ENCODE measurements at regions not wholly inside any gene's neighbourhood (a gene's known extent, or its start where the extent isn't known, plus 50 kb on each side); places are given as distances from the start of the nearest gene placed in this dataset.
A peak's percentile ranks its signal among the peaks of the same experiment; 100 is the strongest.

DNA sequence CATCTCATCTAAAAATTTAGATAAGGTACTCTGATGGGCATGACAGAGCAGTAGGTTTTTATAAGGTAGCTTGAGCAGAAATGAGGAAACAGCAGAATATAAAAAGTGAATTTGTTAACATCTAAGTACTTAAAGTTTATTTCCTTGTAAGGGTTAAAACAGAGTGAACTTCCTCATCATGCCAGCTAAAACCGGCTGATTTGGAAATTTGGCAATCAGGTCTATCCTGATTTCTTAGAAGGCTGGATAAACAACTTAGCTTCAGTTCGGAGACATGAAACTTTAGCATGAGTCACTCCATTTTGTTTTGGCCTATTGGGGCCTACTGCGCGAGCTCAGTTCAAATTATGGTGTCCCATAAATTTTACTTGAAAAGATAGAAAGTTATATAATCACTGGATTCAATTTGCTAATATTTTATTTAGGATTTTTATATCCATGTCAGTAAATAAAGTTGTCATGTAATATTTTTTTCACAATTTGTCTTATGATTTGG is 241.6 kb upstream of the RORB start:
- no peak for DNase-seq
- no peaks in the 10 kb centered on the region for H3K4me1 ChIP-seq (ENCODE audit: insufficient read depth, low read length)
- H3K27ac ChIP-seq (ENCODE audit: low read depth, low read length) = no peak overlapping the region
- H3K9me3 ChIP-seq (ENCODE audit: low read length) = no peaks in the 10 kb centered on the region
- H3K4me3 Mint-ChIP-seq = no peak overlapping the region
- H3K4me1 Mint-ChIP-seq = no peaks in the 10 kb centered on the region
- ChIA-PET POLR2A (no interaction called here), CTCF (no interaction called here)
- H3K27me3 Mint-ChIP-seq = peaks cover 0 to 2% of the 10 kb centered on the region in 2 donors
- no peaks in the 10 kb centered on the region for H3K36me3 Mint-ChIP-seq
- H3K36me3 ChIP-seq (ENCODE audit: insufficient read depth, low read length) = no peaks in the 10 kb centered on the region
- H3K9me3 Mint-ChIP-seq = no peaks in the 10 kb centered on the region
- no peak overlapping the region for H3K27ac Mint-ChIP-seq
- H3K27me3 ChIP-seq (ENCODE audit: insufficient read depth, low read length, poor library complexity, severe bottlenecking) = no peaks in the 10 kb centered on the region
- no peak overlapping the region for H3K4me3 ChIP-seq (ENCODE audit: low read length)

DNA sequence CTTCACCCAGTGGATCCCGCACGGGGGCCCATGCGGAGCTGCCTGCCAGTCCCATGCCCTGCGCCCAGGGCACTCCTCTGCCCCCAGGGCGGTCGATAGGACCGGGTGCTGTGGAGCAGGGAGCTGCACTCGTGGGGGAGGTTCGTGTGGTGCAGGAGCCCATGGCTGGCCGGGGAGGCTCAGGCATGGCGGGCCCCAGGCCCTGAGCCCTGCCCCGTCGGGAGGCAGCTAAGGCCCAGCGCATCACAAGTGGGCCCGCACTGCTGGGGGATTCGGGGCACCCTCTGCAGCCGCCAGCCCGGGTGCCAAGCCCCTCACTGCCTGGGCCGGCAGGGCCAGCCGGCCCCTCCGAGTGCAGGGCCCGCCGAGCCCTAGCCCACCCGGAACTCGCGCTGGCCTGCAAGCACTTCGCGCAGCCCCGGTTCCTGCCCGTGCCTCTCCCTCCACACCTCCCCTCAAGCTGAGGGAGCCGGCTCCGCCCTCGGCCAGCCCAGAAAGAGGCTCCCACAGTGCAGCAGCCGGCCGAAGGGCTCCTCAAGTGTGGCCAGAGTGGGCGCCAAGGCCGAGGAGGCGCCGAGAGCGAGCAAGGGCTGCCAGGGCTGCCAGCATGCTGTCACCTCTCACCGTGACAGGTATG is 221.1 kb upstream of the RORB start:
- POLR2A ChIA-PET = no interaction called here
- CTCF ChIA-PET = no interaction called here
- H3K27ac Mint-ChIP-seq = no peak overlapping the region

DNA sequence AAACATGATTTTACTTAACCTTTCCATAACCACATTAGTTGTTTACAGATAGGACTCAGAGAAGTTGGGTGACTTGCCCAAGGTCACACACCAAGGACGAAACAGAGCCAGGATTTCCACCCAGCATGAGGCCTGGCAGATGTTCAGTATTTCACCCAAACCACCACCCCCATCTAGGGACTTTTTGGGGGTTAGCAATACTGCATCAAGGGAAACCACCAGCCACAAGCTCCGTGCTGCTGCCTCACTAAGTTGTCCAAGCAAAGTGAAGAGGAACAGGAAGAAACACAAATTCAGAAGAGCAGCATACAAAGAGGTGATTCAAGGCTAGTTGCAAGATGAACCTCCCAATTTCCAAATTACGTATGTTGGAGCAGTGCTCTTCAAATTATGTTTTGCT is 219.6 kb upstream of the RORB start:
- Histone ChIP-seq H3K27me3 (ENCODE audit: insufficient read depth, low read length, poor library complexity, severe bottlenecking) (no peaks in the 10 kb centered on the region), H3K4me1 (ENCODE audit: insufficient read depth, low read length) (no peaks in the 10 kb centered on the region), H3K27ac (ENCODE audit: low read depth, low read length) (no peak overlapping the region), H3K36me3 (ENCODE audit: insufficient read depth, low read length) (no peaks in the 10 kb centered on the region), H3K9me3 (ENCODE audit: low read length) (no peaks in the 10 kb centered on the region), H3K4me3 (ENCODE audit: low read length) (no peak overlapping the region)
- POLR2A ChIA-PET = no interaction called here
- Mint-ChIP-seq H3K27me3 (no peaks in the 10 kb centered on the region), H3K4me1 (peaks cover 8 to 14% (median 10%) of the 10 kb centered on the region in 3 donors), H3K36me3 (no peaks in the 10 kb centered on the region), H3K9me3 (peaks cover 0 to 2% (median 0%) of the 10 kb centered on the region in 5 donors), H3K4me3 (peak overlapping the region in 2 of 7 donors; percentile 16 to 46), H3K27ac (peak overlapping the region in 4 of 8 donors; percentile 15 to 81 (median 78))
- peak in 4 of 5 donors; percentile 1 to 49 (median 28) for DNase-seq
- CTCF ChIA-PET = no interaction called here

More for the DNA sequence above, 221.1 kb upstream of the RORB start:
- H3K27me3 Mint-ChIP-seq = no peaks in the 10 kb centered on the region
- no peak overlapping the region for H3K27ac ChIP-seq (ENCODE audit: low read depth, low read length)
- peaks cover 0 to 2% (median 0%) of the 10 kb centered on the region in 5 donors for H3K9me3 Mint-ChIP-seq
- H3K4me3 Mint-ChIP-seq = no peak overlapping the region
- peak in 1 of 5 donors; percentile 40 for DNase-seq
- no peaks in the 10 kb centered on the region for H3K36me3 Mint-ChIP-seq
- no peaks in the 10 kb centered on the region for H3K4me1 ChIP-seq (ENCODE audit: insufficient read depth, low read length)
- peaks cover 8 to 14% (median 10%) of the 10 kb centered on the region in 3 donors for H3K4me1 Mint-ChIP-seq
- H3K27me3 ChIP-seq (ENCODE audit: insufficient read depth, low read length, poor library complexity, severe bottlenecking) = no peaks in the 10 kb centered on the region
- no peaks in the 10 kb centered on the region for H3K36me3 ChIP-seq (ENCODE audit: insufficient read depth, low read length)
- no peak overlapping the region for H3K4me3 ChIP-seq (ENCODE audit: low read length)
- no peaks in the 10 kb centered on the region for H3K9me3 ChIP-seq (ENCODE audit: low read length)

DNA sequence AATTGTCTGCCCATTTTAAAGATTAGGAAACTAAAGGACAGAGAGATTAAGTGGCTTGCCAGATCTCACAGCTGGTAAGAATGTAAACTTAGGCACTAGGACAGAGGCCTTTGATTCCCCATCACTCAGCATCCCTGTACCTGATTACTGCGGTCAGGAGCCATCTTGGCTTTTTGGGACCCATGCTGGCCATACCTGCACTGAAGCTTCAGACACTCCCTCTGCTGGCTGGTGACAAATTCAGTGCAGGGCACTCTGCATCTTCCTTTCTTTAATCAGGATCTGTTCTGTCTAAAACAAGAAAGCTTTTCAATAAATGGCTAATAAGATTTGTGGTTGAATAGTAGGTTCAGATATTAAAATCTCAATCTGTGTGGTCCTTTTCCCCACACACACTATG is 215.5 kb upstream of the RORB start:
- H3K4me3 ChIP-seq (ENCODE audit: low read length) = no peak overlapping the region
- no peaks in the 10 kb centered on the region for H3K36me3 Mint-ChIP-seq
- H3K27ac Mint-ChIP-seq = no peak overlapping the region

DNA sequence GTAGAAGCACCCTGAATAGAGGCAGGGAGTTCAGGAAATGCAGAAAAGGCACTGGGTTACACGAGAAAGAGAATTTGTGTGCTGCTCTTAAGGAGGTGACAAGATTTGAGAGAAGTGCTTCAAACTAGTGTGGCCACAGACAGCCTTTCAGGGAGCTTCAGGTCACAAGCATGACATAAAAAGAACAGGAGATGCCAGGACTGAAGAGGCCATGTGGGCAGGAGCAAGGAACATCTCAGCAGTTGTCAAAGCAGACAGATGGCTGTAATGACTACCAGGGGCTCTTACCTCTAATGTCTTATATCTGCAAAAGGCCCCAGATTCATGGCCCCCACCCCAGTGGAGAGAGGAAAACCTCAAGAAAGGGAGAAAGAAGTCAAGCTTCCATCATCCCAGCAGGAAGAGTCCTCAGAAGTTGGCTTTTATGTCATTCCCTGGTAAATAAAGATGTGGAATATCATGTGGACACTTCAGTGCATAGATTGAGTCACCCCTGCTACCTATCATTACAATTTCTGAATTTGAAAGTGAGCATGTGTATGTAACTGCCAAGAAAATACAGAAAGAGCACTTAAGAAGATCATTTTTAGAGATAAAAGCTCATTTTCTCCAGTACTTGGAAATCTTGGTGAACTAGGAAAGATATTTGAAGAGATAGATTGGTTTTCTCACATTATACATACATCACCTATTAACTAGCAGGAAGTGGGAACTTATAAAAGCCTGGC is 214.4 kb upstream of the RORB start:
- Mint-ChIP-seq H3K4me1 (peaks cover 0 to 3% (median under 1%) of the 10 kb centered on the region in 3 donors), H3K4me3 (no peak overlapping the region), H3K27ac (peak overlapping the region in 2 of 8 donors; percentile 17 to 60), H3K36me3 (no peaks in the 10 kb centered on the region), H3K9me3 (no peaks in the 10 kb centered on the region), H3K27me3 (no peaks in the 10 kb centered on the region)
- no peak overlapping the region for H3K27ac ChIP-seq (ENCODE audit: low read depth, low read length)
- no peaks in the 10 kb centered on the region for H3K27me3 ChIP-seq (ENCODE audit: insufficient read depth, low read length, poor library complexity, severe bottlenecking)
- no peaks in the 10 kb centered on the region for H3K36me3 ChIP-seq (ENCODE audit: insufficient read depth, low read length)
- no peak for DNase-seq
- H3K4me1 ChIP-seq (ENCODE audit: insufficient read depth, low read length) = no peaks in the 10 kb centered on the region
- no peak overlapping the region for H3K4me3 ChIP-seq (ENCODE audit: low read length)
- H3K9me3 ChIP-seq (ENCODE audit: low read length) = no peaks in the 10 kb centered on the region
- CTCF ChIA-PET = no interaction called here
- POLR2A ChIA-PET = no interaction called here

More for the DNA sequence above, 215.5 kb upstream of the RORB start:
- H3K9me3 ChIP-seq (ENCODE audit: low read length) = no peaks in the 10 kb centered on the region
- H3K27me3 Mint-ChIP-seq = no peaks in the 10 kb centered on the region
- no peak overlapping the region for H3K4me3 Mint-ChIP-seq
- H3K36me3 ChIP-seq (ENCODE audit: insufficient read depth, low read length) = no peaks in the 10 kb centered on the region
- H3K9me3 Mint-ChIP-seq = no peaks in the 10 kb centered on the region
- peaks cover 8 to 13% (median 10%) of the 10 kb centered on the region in 3 donors for H3K4me1 Mint-ChIP-seq
- H3K27me3 ChIP-seq (ENCODE audit: insufficient read depth, low read length, poor library complexity, severe bottlenecking) = no peaks in the 10 kb centered on the region
- POLR2A ChIA-PET = no interaction called here
- CTCF ChIA-PET = no interaction called here
- H3K4me1 ChIP-seq (ENCODE audit: insufficient read depth, low read length) = no peaks in the 10 kb centered on the region
- DNase-seq = no peak
- no peak overlapping the region for H3K27ac ChIP-seq (ENCODE audit: low read depth, low read length)

DNA sequence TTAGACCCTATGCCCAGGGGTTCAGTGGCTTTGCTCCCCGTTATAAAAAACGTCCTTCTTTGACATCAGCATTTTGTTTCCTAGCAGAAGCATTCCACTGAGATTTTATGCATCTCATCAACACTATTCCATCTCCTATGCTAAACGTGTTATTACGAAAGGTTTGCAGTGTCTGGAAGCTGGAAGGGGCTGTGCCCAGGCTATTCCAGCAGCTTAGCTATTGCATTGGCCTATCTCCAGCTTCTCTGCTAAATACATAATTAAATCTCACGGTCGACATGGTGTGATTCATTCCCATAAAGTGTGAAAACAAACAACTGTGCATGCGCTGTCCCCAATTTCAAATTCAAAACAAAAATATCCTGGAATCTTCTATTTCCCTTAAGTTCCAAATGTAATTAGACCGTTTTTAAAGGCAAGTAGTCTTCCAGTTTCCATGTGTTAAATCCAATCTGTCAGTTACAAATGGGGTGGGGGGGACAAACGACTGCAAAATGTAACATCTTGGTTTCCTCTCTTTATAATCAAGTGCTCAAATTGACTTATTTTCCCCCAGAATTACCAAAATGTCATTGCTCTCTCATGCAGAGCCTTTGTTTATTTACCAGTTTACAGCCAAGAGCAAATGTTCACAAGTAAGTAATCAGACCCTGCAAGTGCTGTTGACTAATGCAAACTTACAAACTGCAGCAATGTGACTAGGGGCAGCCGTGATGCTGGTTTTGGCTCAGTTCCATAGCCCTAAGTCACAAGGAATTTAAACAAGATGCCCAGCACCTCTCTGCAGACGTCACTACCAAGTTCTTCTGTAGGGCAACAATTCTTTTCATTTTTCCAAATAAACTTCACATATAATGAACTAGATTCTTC is 212.3 kb upstream of the RORB start:
- Mint-ChIP-seq H3K27me3 (no peaks in the 10 kb centered on the region), H3K27ac (no peak overlapping the region), H3K36me3 (no peaks in the 10 kb centered on the region), H3K4me1 (no peaks in the 10 kb centered on the region), H3K4me3 (no peak overlapping the region), H3K9me3 (no peaks in the 10 kb centered on the region)
- Histone ChIP-seq H3K27ac (ENCODE audit: low read depth, low read length) (no peak overlapping the region), H3K4me3 (ENCODE audit: low read length) (no peak overlapping the region), H3K27me3 (ENCODE audit: insufficient read depth, low read length, poor library complexity, severe bottlenecking) (no peaks in the 10 kb centered on the region), H3K36me3 (ENCODE audit: insufficient read depth, low read length) (no peaks in the 10 kb centered on the region), H3K4me1 (ENCODE audit: insufficient read depth, low read length) (no peaks in the 10 kb centered on the region), H3K9me3 (ENCODE audit: low read length) (no peaks in the 10 kb centered on the region)
- ChIA-PET CTCF (no interaction called here), POLR2A (no interaction called here)
- no peak for DNase-seq

DNA sequence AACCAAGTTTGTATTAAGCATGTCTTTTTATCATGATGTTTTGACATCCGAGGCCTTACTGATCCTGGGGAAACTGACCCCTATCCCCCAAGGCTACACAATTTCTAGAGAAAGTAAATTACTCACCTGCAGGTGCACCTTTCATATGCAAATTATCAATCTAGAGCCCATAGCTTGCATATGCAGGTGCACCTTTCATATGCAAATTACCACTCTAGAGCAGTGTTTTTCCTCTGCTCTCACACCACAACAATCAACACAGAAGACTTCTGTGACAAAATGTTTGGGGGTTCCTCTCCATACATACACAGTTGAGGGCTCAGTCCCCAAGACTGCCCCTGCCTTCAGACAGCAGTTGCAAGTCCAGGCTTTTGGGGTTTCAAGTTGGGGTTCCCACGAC is 203.7 kb upstream of the RORB start:
- Histone ChIP-seq H3K4me1 (ENCODE audit: insufficient read depth, low read length) (no peaks in the 10 kb centered on the region), H3K36me3 (ENCODE audit: insufficient read depth, low read length) (no peaks in the 10 kb centered on the region), H3K9me3 (ENCODE audit: low read length) (no peaks in the 10 kb centered on the region), H3K4me3 (ENCODE audit: low read length) (no peak overlapping the region), H3K27me3 (ENCODE audit: insufficient read depth, low read length, poor library complexity, severe bottlenecking) (no peaks in the 10 kb centered on the region), H3K27ac (ENCODE audit: low read depth, low read length) (no peak overlapping the region)
- H3K9me3 Mint-ChIP-seq = peaks cover 0 to 3% (median 2%) of the 10 kb centered on the region in 5 donors
- no peak for DNase-seq
- no peaks in the 10 kb centered on the region for H3K36me3 Mint-ChIP-seq
- ChIA-PET POLR2A (no interaction called here), CTCF (no interaction called here)
- H3K27me3 Mint-ChIP-seq = no peaks in the 10 kb centered on the region
- H3K27ac Mint-ChIP-seq = peak overlapping the region in 1 of 8 donors; percentile 50
- H3K4me3 Mint-ChIP-seq = no peak overlapping the region
- no peaks in the 10 kb centered on the region for H3K4me1 Mint-ChIP-seq

DNA sequence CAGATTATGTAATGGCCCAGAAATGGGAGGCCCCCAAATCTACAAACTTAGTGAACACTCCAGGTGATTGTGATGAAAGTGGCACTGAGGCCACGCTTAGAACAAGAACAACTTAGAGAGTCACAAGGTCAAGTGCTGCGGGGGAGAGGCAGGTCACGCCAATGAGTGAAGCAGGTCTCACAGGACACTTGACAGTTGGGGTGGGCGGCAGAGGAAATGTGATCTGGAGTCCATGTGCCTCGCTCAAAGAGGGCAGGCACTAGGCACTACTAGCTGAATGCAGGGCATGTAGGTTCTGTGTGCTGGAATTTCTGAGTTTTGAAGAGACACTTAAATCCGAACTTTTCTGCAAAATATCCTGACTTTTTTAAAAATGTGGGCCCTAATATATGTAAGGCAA is 193.2 kb upstream of the RORB start:
- no peaks in the 10 kb centered on the region for H3K27me3 ChIP-seq (ENCODE audit: insufficient read depth, low read length, poor library complexity, severe bottlenecking)
- ChIA-PET POLR2A (no interaction called here), CTCF (no interaction called here)
- H3K4me1 Mint-ChIP-seq = no peaks in the 10 kb centered on the region
- no peak for DNase-seq
- H3K4me3 ChIP-seq (ENCODE audit: low read length) = no peak overlapping the region
- H3K4me3 Mint-ChIP-seq = no peak overlapping the region
- no peaks in the 10 kb centered on the region for H3K9me3 ChIP-seq (ENCODE audit: low read length)
- no peaks in the 10 kb centered on the region for H3K4me1 ChIP-seq (ENCODE audit: insufficient read depth, low read length)
- no peak overlapping the region for H3K27ac Mint-ChIP-seq
- no peaks in the 10 kb centered on the region for H3K36me3 Mint-ChIP-seq
- H3K27ac ChIP-seq (ENCODE audit: low read depth, low read length) = no peak overlapping the region
- peaks cover 0 to 8% (median 0%) of the 10 kb centered on the region in 5 donors for H3K9me3 Mint-ChIP-seq
- H3K36me3 ChIP-seq (ENCODE audit: insufficient read depth, low read length) = no peaks in the 10 kb centered on the region
- H3K27me3 Mint-ChIP-seq = no peaks in the 10 kb centered on the region
